ENCODE measurements at regions not wholly inside any gene's neighbourhood (a gene's known extent, or its start where the extent isn't known, plus 50 kb on each side); places are given as distances from the start of the nearest gene placed in this dataset.

GRCh38 chr17:68184141-68184571, 63.7 kb upstream of the AMZ2 start:
- Histone ChIP-seq H3K4me1 (ENCODE audit: control insufficient read depth in 1 of 2, insufficient read depth in 2 of 2, low read length in 2 of 2) (peaks cover 0 to 5% of the 10 kb centered on the region in 2 experiments), H3K18ac (ENCODE audit: low read length) (no peak overlapping the region), H2BK5ac (ENCODE audit: low read depth, low read length, poor library complexity) (no peak overlapping the region), H4K12ac (ENCODE audit: low read depth, low read length) (no peak overlapping the region), H2BK120ac (ENCODE audit: insufficient read depth, low read length, poor library complexity) (no peak overlapping the region), H2AFZ (ENCODE audit: insufficient read depth, low read length, poor library complexity) (no peak overlapping the region), H3K9me3 (ENCODE audit: insufficient read depth, low read depth, low read length) (no peaks in the 10 kb centered on the region), H3K23ac (ENCODE audit: low read length) (no peak overlapping the region), H3K27ac (ENCODE audit: low read depth, low read length) (no peak overlapping the region), H2BK12ac (ENCODE audit: low read length) (peak overlapping the region; percentile 24), H3K4ac (ENCODE audit: low read depth, low read length) (no peak overlapping the region), H3K4me2 (ENCODE audit: low read length) (no peak overlapping the region), H4K91ac (ENCODE audit: low read depth, low read length) (no peak overlapping the region), H3K79me2 (ENCODE audit: control insufficient read depth, insufficient read depth, low read length, poor library complexity) (no peaks in the 10 kb centered on the region), H3K9ac (ENCODE audit: low read length) (no peak overlapping the region), H4K8ac (ENCODE audit: low read depth, low read length) (no peak overlapping the region), H3K36me3 (ENCODE audit: control insufficient read depth in 1 of 2, insufficient read depth in 2 of 2, low read length in 2 of 2) (no peaks in the 10 kb centered on the region), H3K79me1 (ENCODE audit: low read length) (no peaks in the 10 kb centered on the region), H3K4me3 (ENCODE audit: low read depth, low read length) (no peak overlapping the region), H2AK5ac (ENCODE audit: low read length) (no peak overlapping the region), H3K27me3 (ENCODE audit: insufficient read depth, low read length) (no peaks in the 10 kb centered on the region), H3K14ac (ENCODE audit: low read length) (no peak overlapping the region)
- DNase-seq = no peak
- WGBS (ENCODE audit: extremely low coverage, insufficient coverage, insufficient read length) = no CpG with 5 or more reads among the region's 10 CpGs

GRCh38 chr17:68184816-68185436, 62.9 kb upstream of the AMZ2 start:
- Histone ChIP-seq H3K9me3 (ENCODE audit: insufficient read depth, low read depth, low read length) (no peaks in the 10 kb centered on the region), H2AK5ac (ENCODE audit: low read length) (no peak overlapping the region), H2AFZ (ENCODE audit: insufficient read depth, low read length, poor library complexity) (no peak overlapping the region), H3K4me3 (ENCODE audit: low read depth, low read length) (no peak overlapping the region), H3K36me3 (ENCODE audit: control insufficient read depth in 1 of 2, insufficient read depth in 2 of 2, low read length in 2 of 2) (no peaks in the 10 kb centered on the region), H3K27ac (ENCODE audit: low read depth, low read length) (no peak overlapping the region), H3K23ac (ENCODE audit: low read length) (no peak overlapping the region), H4K8ac (ENCODE audit: low read depth, low read length) (no peak overlapping the region), H3K4ac (ENCODE audit: low read depth, low read length) (no peak overlapping the region), H4K91ac (ENCODE audit: low read depth, low read length) (no peak overlapping the region), H2BK5ac (ENCODE audit: low read depth, low read length, poor library complexity) (no peak overlapping the region), H3K4me1 (ENCODE audit: control insufficient read depth in 1 of 2, insufficient read depth in 2 of 2, low read length in 2 of 2) (peaks cover 0 to 5% of the 10 kb centered on the region in 2 experiments), H3K27me3 (ENCODE audit: insufficient read depth, low read length) (no peaks in the 10 kb centered on the region), H2BK120ac (ENCODE audit: insufficient read depth, low read length, poor library complexity) (no peak overlapping the region), H3K79me2 (ENCODE audit: control insufficient read depth, insufficient read depth, low read length, poor library complexity) (no peaks in the 10 kb centered on the region), H2BK12ac (ENCODE audit: low read length) (no peak overlapping the region), H3K4me2 (ENCODE audit: low read length) (no peak overlapping the region), H4K12ac (ENCODE audit: low read depth, low read length) (no peak overlapping the region), H3K14ac (ENCODE audit: low read length) (no peak overlapping the region), H3K9ac (ENCODE audit: low read length) (no peak overlapping the region), H3K18ac (ENCODE audit: low read length) (no peak overlapping the region), H3K79me1 (ENCODE audit: low read length) (no peaks in the 10 kb centered on the region)
- WGBS (ENCODE audit: extremely low coverage, insufficient coverage, insufficient read length) = no CpG with 5 or more reads among the region's 4 CpGs
- no peak for DNase-seq

- H3K14ac ChIP-seq (ENCODE audit: low read length) = no peak overlapping the region
- H3K4me2 ChIP-seq (ENCODE audit: low read length) = no peak overlapping the region
- H4K12ac ChIP-seq (ENCODE audit: low read depth, low read length) = no peak overlapping the region
- H4K91ac ChIP-seq (ENCODE audit: low read depth, low read length) = no peak overlapping the region
- H2BK120ac ChIP-seq (ENCODE audit: insufficient read depth, low read length, poor library complexity) = no peak overlapping the region
- H3K79me2 ChIP-seq (ENCODE audit: control insufficient read depth, insufficient read depth, low read length, poor library complexity) = no peaks in the 10 kb centered on the region
- H2AFZ ChIP-seq (ENCODE audit: insufficient read depth, low read length, poor library complexity) = no peak overlapping the region
- H2BK5ac ChIP-seq (ENCODE audit: low read depth, low read length, poor library complexity) = no peak overlapping the region
- H4K8ac ChIP-seq (ENCODE audit: low read depth, low read length) = no peak overlapping the region
- no peak overlapping the region for H2BK12ac ChIP-seq (ENCODE audit: low read length)
- H3K36me3 ChIP-seq (ENCODE audit: control insufficient read depth in 1 of 2, insufficient read depth in 2 of 2, low read length in 2 of 2) = no peaks in the 10 kb centered on the region
- no CpG with 5 or more reads among the region's 2 CpGs for WGBS (ENCODE audit: extremely low coverage, insufficient coverage, insufficient read length)
- no peak overlapping the region for H3K4me3 ChIP-seq (ENCODE audit: low read depth, low read length)
- peaks cover 0 to 5% of the 10 kb centered on the region in 2 experiments for H3K4me1 ChIP-seq (ENCODE audit: control insufficient read depth in 1 of 2, insufficient read depth in 2 of 2, low read length in 2 of 2)
- no peak overlapping the region for H2AK5ac ChIP-seq (ENCODE audit: low read length)
- no peak overlapping the region for H3K4ac ChIP-seq (ENCODE audit: low read depth, low read length)
- no peak overlapping the region for H3K9ac ChIP-seq (ENCODE audit: low read length)
- H3K18ac ChIP-seq (ENCODE audit: low read length) = no peak overlapping the region
- H3K27ac ChIP-seq (ENCODE audit: low read depth, low read length) = no peak overlapping the region
- no peak overlapping the region for H3K23ac ChIP-seq (ENCODE audit: low read length)
- no peak for DNase-seq
- no peaks in the 10 kb centered on the region for H3K27me3 ChIP-seq (ENCODE audit: insufficient read depth, low read length)
- H3K9me3 ChIP-seq (ENCODE audit: insufficient read depth, low read depth, low read length) = no peaks in the 10 kb centered on the region
- no peaks in the 10 kb centered on the region for H3K79me1 ChIP-seq (ENCODE audit: low read length)
Measured at GRCh38 chr17:68185820-68186219, 62.0 kb upstream of the AMZ2 start.

- H2AK5ac ChIP-seq (ENCODE audit: low read length) = no peak overlapping the region
- H2BK12ac ChIP-seq (ENCODE audit: low read length) = no peak overlapping the region
- H3K27me3 ChIP-seq (ENCODE audit: insufficient read depth, low read length) = no peaks in the 10 kb centered on the region
- DNase-seq = no peak
- H3K79me2 ChIP-seq (ENCODE audit: control insufficient read depth, insufficient read depth, low read length, poor library complexity) = no peaks in the 10 kb centered on the region
- WGBS (ENCODE audit: extremely low coverage, insufficient coverage, insufficient read length) = no CpG with 5 or more reads among the region's 4 CpGs
- H3K79me1 ChIP-seq (ENCODE audit: low read length) = no peaks in the 10 kb centered on the region
- H2BK5ac ChIP-seq (ENCODE audit: low read depth, low read length, poor library complexity) = no peak overlapping the region
- no peak overlapping the region for H3K4me3 ChIP-seq (ENCODE audit: low read depth, low read length)
- H3K4me1 ChIP-seq (ENCODE audit: control insufficient read depth in 1 of 2, insufficient read depth in 2 of 2, low read length in 2 of 2) = peaks cover 0 to 4% of the 10 kb centered on the region in 2 experiments
- no peak overlapping the region for H3K9ac ChIP-seq (ENCODE audit: low read length)
- no peaks in the 10 kb centered on the region for H3K9me3 ChIP-seq (ENCODE audit: insufficient read depth, low read depth, low read length)
- no peak overlapping the region for H3K4me2 ChIP-seq (ENCODE audit: low read length)
- no peak overlapping the region for H3K23ac ChIP-seq (ENCODE audit: low read length)
- no peak overlapping the region for H4K12ac ChIP-seq (ENCODE audit: low read depth, low read length)
- H4K91ac ChIP-seq (ENCODE audit: low read depth, low read length) = no peak overlapping the region
- H4K8ac ChIP-seq (ENCODE audit: low read depth, low read length) = no peak overlapping the region
- H3K18ac ChIP-seq (ENCODE audit: low read length) = no peak overlapping the region
- H3K36me3 ChIP-seq (ENCODE audit: control insufficient read depth in 1 of 2, insufficient read depth in 2 of 2, low read length in 2 of 2) = no peaks in the 10 kb centered on the region
- H3K4ac ChIP-seq (ENCODE audit: low read depth, low read length) = no peak overlapping the region
- H2BK120ac ChIP-seq (ENCODE audit: insufficient read depth, low read length, poor library complexity) = no peak overlapping the region
- no peak overlapping the region for H2AFZ ChIP-seq (ENCODE audit: insufficient read depth, low read length, poor library complexity)
- H3K14ac ChIP-seq (ENCODE audit: low read length) = no peak overlapping the region
- no peak overlapping the region for H3K27ac ChIP-seq (ENCODE audit: low read depth, low read length)
Measured at GRCh38 chr17:68190495-68190894, 57.3 kb upstream of the AMZ2 start.
